Sigmoid colon (tissue), 4 donors: ENCODE measurements at regions not wholly inside any gene's neighbourhood (a gene's known extent, or its start where the extent isn't known, plus 50 kb on each side); places are given as distances from the start of the nearest gene placed in this dataset.

Source experiments
- EP300 ChIP-seq, 4 donors: sonication (generic); formaldehyde crosslinking; IDR thresholded peaks; one replicate each; pipeline ENCODE4 v1.6.1; 2017; ENCODE audit warnings: antibody characterized with exemption in 4 of 4
- TF ChIP-seq, protein P1 (sequence below), 4 experiments: fragments of 450-650 bp in 3 of 4; fragments of 200-600 bp in 1 of 4; IDR thresholded peaks; one replicate each; pipeline ENCODE4 v1.5.1; 2016 to 2019; ENCODE audit warnings: antibody characterized with exemption in 4 of 4, mild to moderate bottlenecking in 3 of 4, moderate library complexity in 2 of 4

DNA sequence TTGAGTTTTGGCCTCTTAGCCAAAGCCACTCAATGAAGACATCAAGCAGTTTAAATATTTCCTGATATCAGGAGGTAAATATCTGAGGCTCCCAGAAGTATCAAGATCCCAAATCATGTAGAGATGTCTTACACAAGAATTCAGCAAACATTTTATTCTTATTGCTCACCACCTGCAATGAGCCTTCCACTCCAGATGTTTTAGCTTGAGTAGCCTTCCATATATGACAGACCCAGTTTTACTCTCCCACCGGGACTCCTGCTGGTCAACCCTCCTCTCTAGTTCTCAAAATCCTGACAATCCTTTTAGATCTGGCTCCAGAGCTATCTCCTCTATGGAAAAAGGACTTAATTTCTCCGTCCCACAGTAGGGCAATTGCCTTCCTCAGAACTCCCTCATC is 404.4 kb downstream of the KCNA4 start:
- TF ChIP-seq, protein P1, sequence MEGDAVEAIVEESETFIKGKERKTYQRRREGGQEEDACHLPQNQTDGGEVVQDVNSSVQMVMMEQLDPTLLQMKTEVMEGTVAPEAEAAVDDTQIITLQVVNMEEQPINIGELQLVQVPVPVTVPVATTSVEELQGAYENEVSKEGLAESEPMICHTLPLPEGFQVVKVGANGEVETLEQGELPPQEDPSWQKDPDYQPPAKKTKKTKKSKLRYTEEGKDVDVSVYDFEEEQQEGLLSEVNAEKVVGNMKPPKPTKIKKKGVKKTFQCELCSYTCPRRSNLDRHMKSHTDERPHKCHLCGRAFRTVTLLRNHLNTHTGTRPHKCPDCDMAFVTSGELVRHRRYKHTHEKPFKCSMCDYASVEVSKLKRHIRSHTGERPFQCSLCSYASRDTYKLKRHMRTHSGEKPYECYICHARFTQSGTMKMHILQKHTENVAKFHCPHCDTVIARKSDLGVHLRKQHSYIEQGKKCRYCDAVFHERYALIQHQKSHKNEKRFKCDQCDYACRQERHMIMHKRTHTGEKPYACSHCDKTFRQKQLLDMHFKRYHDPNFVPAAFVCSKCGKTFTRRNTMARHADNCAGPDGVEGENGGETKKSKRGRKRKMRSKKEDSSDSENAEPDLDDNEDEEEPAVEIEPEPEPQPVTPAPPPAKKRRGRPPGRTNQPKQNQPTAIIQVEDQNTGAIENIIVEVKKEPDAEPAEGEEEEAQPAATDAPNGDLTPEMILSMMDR (IDR thresholded peaks at IDR 0.05), result no peak
- TF ChIP-seq EP300 (IDR thresholded peaks at IDR 0.05), result no peak
